HG02571 (cell line): ENCODE measurements at regions not wholly inside any gene's neighbourhood (a gene's known extent, or its start where the extent isn't known, plus 50 kb on each side); places are given as distances from the start of the nearest gene placed in this dataset.

ENCODE experiments used
- ATAC-seq: cut with Tn5 transposase; IDR thresholded peaks from one replicate; pipeline ENCODE4 v1.9.1; 2021; ENCODE audit warnings: mild to moderate bottlenecking, moderate library complexity; ENCODE audit not compliant: unreplicated experiment

- no peak for ATAC-seq
These were observed 310.6 kb downstream of the PABPC4L start for GRCh38 chr4:133891011-133891410.

GRCh38 chr4:133887723-133888122 is 313.9 kb downstream of the PABPC4L start:
- no peak for ATAC-seq

- ATAC-seq = no peak
These were observed 332.1 kb downstream of the PABPC4L start for GRCh38 chr4:133869486-133869885.

GRCh38 chr4:133868856-133869255 is 332.7 kb downstream of the PABPC4L start:
- no peak for ATAC-seq

GRCh38 chr4:133866328-133866699 is 335.3 kb downstream of the PABPC4L start:
- no peak for ATAC-seq

GRCh38 chr4:133865612-133866327 is 335.8 kb downstream of the PABPC4L start:
- ATAC-seq = no peak

GRCh38 chr4:133863153-133863552 is 338.4 kb downstream of the PABPC4L start:
- no peak for ATAC-seq

- ATAC-seq = no peak
These were observed 344.7 kb downstream of the PABPC4L start for GRCh38 chr4:133856731-133857355.

- ATAC-seq = no peak
These were observed 346.6 kb downstream of the PABPC4L start for GRCh38 chr4:133855001-133855400.

- ATAC-seq = no peak
These were observed 362.3 kb downstream of the PABPC4L start for GRCh38 chr4:133839326-133839725.

GRCh38 chr4:133823177-133823576 is 378.4 kb downstream of the PABPC4L start:
- no peak for ATAC-seq

- ATAC-seq = no peak
These were observed 388.6 kb downstream of the PABPC4L start for GRCh38 chr4:133812954-133813353.

GRCh38 chr4:133812236-133812635 is 389.4 kb downstream of the PABPC4L start:
- ATAC-seq = no peak

- no peak for ATAC-seq
These were observed 393.4 kb downstream of the PABPC4L start for GRCh38 chr4:133808151-133808550.

- no peak for ATAC-seq
These were observed 398.2 kb downstream of the PABPC4L start for GRCh38 chr4:133803341-133803740.

- ATAC-seq = no peak
These were observed 399.0 kb downstream of the PABPC4L start for GRCh38 chr4:133802359-133803140.

- ATAC-seq = no peak
These were observed 399.7 kb downstream of the PABPC4L start for GRCh38 chr4:133801883-133802282.

- ATAC-seq = no peak
These were observed 400.6 kb downstream of the PABPC4L start for GRCh38 chr4:133800966-133801365.

GRCh38 chr4:133799717-133800315 is 401.8 kb downstream of the PABPC4L start:
- ATAC-seq = no peak

GRCh38 chr4:133777661-133778060 is 423.9 kb downstream of the PABPC4L start:
- no peak for ATAC-seq

GRCh38 chr4:133776961-133777360 is 424.6 kb downstream of the PABPC4L start:
- no peak for ATAC-seq
